ENCODE measurements at regions not wholly inside any gene's neighbourhood (a gene's known extent, or its start where the extent isn't known, plus 50 kb on each side); places are given as distances from the start of the nearest gene placed in this dataset.

- TF ChIP-seq CEBPZ (IDR thresholded peaks at IDR 0.05; ENCODE audit: low read depth, low read length), result no peak
- TF ChIP-seq, protein P1, sequence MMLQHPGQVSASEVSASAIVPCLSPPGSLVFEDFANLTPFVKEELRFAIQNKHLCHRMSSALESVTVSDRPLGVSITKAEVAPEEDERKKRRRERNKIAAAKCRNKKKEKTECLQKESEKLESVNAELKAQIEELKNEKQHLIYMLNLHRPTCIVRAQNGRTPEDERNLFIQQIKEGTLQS (IDR thresholded peaks at IDR 0.05; ENCODE audit: borderline replicate concordance, extremely low read depth, low read depth, low read length), result no peak
- TF ChIP-seq NFYB (IDR thresholded peaks at IDR 0.05; ENCODE audit: insufficient read depth, low read depth, low read length), result no peak
- TF ChIP-seq MTA2 (IDR thresholded peaks at IDR 0.05; ENCODE audit: low read depth), result no peak
- no peak for TF ChIP-seq SP1 (IDR thresholded peaks at IDR 0.05; ENCODE audit: low read depth, low read length)
- no peak for TF ChIP-seq RBBP5 (conservative IDR thresholded peaks at IDR 0.05)
- TF ChIP-seq POLR2A (IDR thresholded peaks at IDR 0.05; ENCODE audit: low read depth, low read length), result no peak
- TF ChIP-seq ZBED1 (IDR thresholded peaks at IDR 0.05; ENCODE audit: borderline replicate concordance), result no peak
- TF ChIP-seq, protein P2, sequence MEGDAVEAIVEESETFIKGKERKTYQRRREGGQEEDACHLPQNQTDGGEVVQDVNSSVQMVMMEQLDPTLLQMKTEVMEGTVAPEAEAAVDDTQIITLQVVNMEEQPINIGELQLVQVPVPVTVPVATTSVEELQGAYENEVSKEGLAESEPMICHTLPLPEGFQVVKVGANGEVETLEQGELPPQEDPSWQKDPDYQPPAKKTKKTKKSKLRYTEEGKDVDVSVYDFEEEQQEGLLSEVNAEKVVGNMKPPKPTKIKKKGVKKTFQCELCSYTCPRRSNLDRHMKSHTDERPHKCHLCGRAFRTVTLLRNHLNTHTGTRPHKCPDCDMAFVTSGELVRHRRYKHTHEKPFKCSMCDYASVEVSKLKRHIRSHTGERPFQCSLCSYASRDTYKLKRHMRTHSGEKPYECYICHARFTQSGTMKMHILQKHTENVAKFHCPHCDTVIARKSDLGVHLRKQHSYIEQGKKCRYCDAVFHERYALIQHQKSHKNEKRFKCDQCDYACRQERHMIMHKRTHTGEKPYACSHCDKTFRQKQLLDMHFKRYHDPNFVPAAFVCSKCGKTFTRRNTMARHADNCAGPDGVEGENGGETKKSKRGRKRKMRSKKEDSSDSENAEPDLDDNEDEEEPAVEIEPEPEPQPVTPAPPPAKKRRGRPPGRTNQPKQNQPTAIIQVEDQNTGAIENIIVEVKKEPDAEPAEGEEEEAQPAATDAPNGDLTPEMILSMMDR (IDR thresholded peaks at IDR 0.05 in 2 of 3, conservative IDR thresholded peaks at IDR 0.05 in 1 of 3; ENCODE audit: control insufficient read depth in 2 of 3, extremely low read depth in 1 of 3, insufficient read depth in 1 of 3, low read depth in 3 of 3, low read length in 3 of 3), result no peak
- no peak for TF ChIP-seq MYC (IDR thresholded peaks at IDR 0.05; ENCODE audit: insufficient read depth, insufficient read length, insufficient replicate concordance, low read length, severe bottlenecking)
- TF ChIP-seq, protein P3, sequence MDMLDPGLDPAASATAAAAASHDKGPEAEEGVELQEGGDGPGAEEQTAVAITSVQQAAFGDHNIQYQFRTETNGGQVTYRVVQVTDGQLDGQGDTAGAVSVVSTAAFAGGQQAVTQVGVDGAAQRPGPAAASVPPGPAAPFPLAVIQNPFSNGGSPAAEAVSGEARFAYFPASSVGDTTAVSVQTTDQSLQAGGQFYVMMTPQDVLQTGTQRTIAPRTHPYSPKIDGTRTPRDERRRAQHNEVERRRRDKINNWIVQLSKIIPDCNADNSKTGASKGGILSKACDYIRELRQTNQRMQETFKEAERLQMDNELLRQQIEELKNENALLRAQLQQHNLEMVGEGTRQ (IDR thresholded peaks at IDR 0.05; ENCODE audit: borderline replicate concordance, low read depth, low read length), result no peak
Measured at GRCh38 chr2:52264911-52265310, 1233.0 kb upstream of the NRXN1 start.
